HEK293 (cell line): ENCODE measurements at regions not wholly inside any gene's neighbourhood (a gene's known extent, or its start where the extent isn't known, plus 50 kb on each side); places are given as distances from the start of the nearest gene placed in this dataset.

Source experiments
- GLI4 ChIP-seq: fragments of 450-650 bp; formaldehyde crosslinking; IDR thresholded peaks from 2 replicates; pipeline ENCODE4 v1.5.1; 2016; ENCODE audit warnings: missing biosample characterization, missing genetic modification characterization
- GLIS1 ChIP-seq: fragments of 450-650 bp; formaldehyde crosslinking; IDR thresholded peaks from 2 replicates; pipeline ENCODE4 v1.5.1; 2016; ENCODE audit warnings: missing biosample characterization, missing genetic modification characterization
- KLF8 ChIP-seq: fragments of 450-650 bp; formaldehyde crosslinking; IDR thresholded peaks from 2 replicates; pipeline ENCODE4 v1.5.1; 2016; ENCODE audit warnings: missing biosample characterization, missing genetic modification characterization
- OVOL3 ChIP-seq: fragments of 450-650 bp; formaldehyde crosslinking; IDR thresholded peaks from 2 replicates; pipeline ENCODE4 v1.5.1; 2016; ENCODE audit warnings: missing biosample characterization, missing genetic modification characterization
- PRDM1 ChIP-seq: fragments of 450-650 bp; formaldehyde crosslinking; IDR thresholded peaks from 2 replicates; pipeline ENCODE4; 2016; ENCODE audit warnings: missing biosample characterization, missing genetic modification characterization
- RBAK ChIP-seq: fragments of 450-650 bp; formaldehyde crosslinking; IDR thresholded peaks from 2 replicates; pipeline ENCODE4 v1.5.1; 2016; ENCODE audit warnings: missing biosample characterization, missing genetic modification characterization
- SCRT2 ChIP-seq: fragments of 450-650 bp; formaldehyde crosslinking; IDR thresholded peaks from 2 replicates; pipeline ENCODE4 v1.5.1; 2016; ENCODE audit warnings: missing biosample characterization, missing genetic modification characterization
- SP3 ChIP-seq: fragments of 450-650 bp; formaldehyde crosslinking; IDR thresholded peaks from 2 replicates; pipeline ENCODE4 v1.5.1; 2016; ENCODE audit warnings: missing biosample characterization, missing genetic modification characterization
- TRIM28 ChIP-seq: IDR thresholded peaks from 2 replicates; pipeline ENCODE4 v1.6.1; 2011; ENCODE audit warnings: low read length, control low read depth, borderline replicate concordance
- ZBTB1 ChIP-seq: fragments of 450-650 bp; formaldehyde crosslinking; IDR thresholded peaks from 2 replicates; pipeline ENCODE4 v1.5.1; 2016; ENCODE audit warnings: missing biosample characterization, missing genetic modification characterization
- ZFP37 ChIP-seq: fragments of 450-650 bp; formaldehyde crosslinking; IDR thresholded peaks from 2 replicates; pipeline ENCODE4 v1.5.1; 2016; ENCODE audit warnings: missing biosample characterization, missing genetic modification characterization
- ZNF140 ChIP-seq: fragments of 450-650 bp; formaldehyde crosslinking; IDR thresholded peaks from 2 replicates; pipeline ENCODE4 v1.5.1; 2016; ENCODE audit warnings: missing biosample characterization, missing genetic modification characterization
- ZNF157 ChIP-seq: fragments of 450-650 bp; formaldehyde crosslinking; IDR thresholded peaks from 2 replicates; pipeline ENCODE4 v1.5.1; 2016; ENCODE audit warnings: missing biosample characterization, missing genetic modification characterization
- ZNF239 ChIP-seq: fragments of 450-650 bp; formaldehyde crosslinking; IDR thresholded peaks from 2 replicates; pipeline ENCODE4 v1.5.1; 2016; ENCODE audit warnings: missing biosample characterization, missing genetic modification characterization
- ZNF311 ChIP-seq: fragments of 450-650 bp; formaldehyde crosslinking; IDR thresholded peaks from 2 replicates; pipeline ENCODE4 v1.5.1; 2017; ENCODE audit warnings: missing biosample characterization, missing genetic modification characterization, borderline replicate concordance
- ZNF501 ChIP-seq: fragments of 450-650 bp; formaldehyde crosslinking; IDR thresholded peaks from 2 replicates; pipeline ENCODE4 v1.5.1; 2016; ENCODE audit warnings: missing biosample characterization, missing genetic modification characterization
- ZNF529 ChIP-seq: fragments of 450-650 bp; formaldehyde crosslinking; IDR thresholded peaks from 2 replicates; pipeline ENCODE4 v1.5.1; 2017; ENCODE audit warnings: missing genetic modification characterization, missing biosample characterization; ENCODE audit not compliant: insufficient replicate concordance
- ZNF555 ChIP-seq: fragments of 450-650 bp; formaldehyde crosslinking; conservative IDR thresholded peaks from 2 replicates; pipeline ENCODE4 v1.5.1; 2017; ENCODE audit warnings: missing biosample characterization, mild to moderate bottlenecking, missing genetic modification characterization, inconsistent platforms
- ZNF560 ChIP-seq: fragments of 450-650 bp; formaldehyde crosslinking; IDR thresholded peaks from 2 replicates; pipeline ENCODE4 v1.5.1; 2017; ENCODE audit warnings: missing biosample characterization, missing genetic modification characterization, borderline replicate concordance
- ZNF571 ChIP-seq: fragments of 450-650 bp; formaldehyde crosslinking; IDR thresholded peaks from 2 replicates; pipeline ENCODE4 v1.5.0; 2017; ENCODE audit warnings: missing biosample characterization, missing genetic modification characterization
- ZNF624 ChIP-seq: fragments of 450-650 bp; formaldehyde crosslinking; IDR thresholded peaks from 2 replicates; pipeline ENCODE4 v1.5.1; 2017; ENCODE audit warnings: missing biosample characterization, missing genetic modification characterization
- ZNF777 ChIP-seq: fragments of 450-650 bp; formaldehyde crosslinking; IDR thresholded peaks from 2 replicates; pipeline ENCODE4 v1.5.1; 2017; ENCODE audit warnings: missing biosample characterization, missing genetic modification characterization, borderline replicate concordance
- ZNF792 ChIP-seq: fragments of 450-650 bp; formaldehyde crosslinking; IDR thresholded peaks from 2 replicates; pipeline ENCODE4 v1.5.1; 2016; ENCODE audit warnings: missing biosample characterization, missing genetic modification characterization
- TF ChIP-seq, protein P1 (sequence below): sonication (generic); formaldehyde crosslinking; IDR thresholded peaks from 2 replicates; pipeline ENCODE4 v1.8.1; 2022; ENCODE audit warnings: mild to moderate bottlenecking, moderate library complexity, missing genetic modification reagents
- TF ChIP-seq, protein P2 (sequence below): fragments of 450-650 bp; formaldehyde crosslinking; IDR thresholded peaks from 2 replicates; pipeline ENCODE4 v1.5.1; 2016; ENCODE audit warnings: missing biosample characterization, missing genetic modification characterization
- TF ChIP-seq, protein P3 (sequence below): fragments of 450-650 bp; formaldehyde crosslinking; IDR thresholded peaks from 2 replicates; pipeline ENCODE4 v1.5.1; 2017; ENCODE audit warnings: missing biosample characterization, missing genetic modification characterization
- TF ChIP-seq, protein P4 (sequence below): fragments of 450-650 bp; formaldehyde crosslinking; IDR thresholded peaks from 2 replicates; pipeline ENCODE4 v1.5.1; 2016; ENCODE audit warnings: missing biosample characterization, missing genetic modification characterization
- TF ChIP-seq, protein P5 (sequence below): fragments of 450-650 bp; formaldehyde crosslinking; IDR thresholded peaks from 2 replicates; pipeline ENCODE4 v1.5.1; 2017; ENCODE audit warnings: missing biosample characterization, missing genetic modification characterization
- TF ChIP-seq, protein P6 (sequence below): fragments of 450-650 bp; formaldehyde crosslinking; IDR thresholded peaks from 2 replicates; pipeline ENCODE4 v1.5.1; 2017; ENCODE audit warnings: missing biosample characterization, missing genetic modification characterization
- TF ChIP-seq, protein P7 (sequence below): fragments of 450-650 bp; formaldehyde crosslinking; IDR thresholded peaks from 2 replicates; pipeline ENCODE4 v1.5.1; 2016; ENCODE audit warnings: missing biosample characterization, missing genetic modification characterization

DNA sequence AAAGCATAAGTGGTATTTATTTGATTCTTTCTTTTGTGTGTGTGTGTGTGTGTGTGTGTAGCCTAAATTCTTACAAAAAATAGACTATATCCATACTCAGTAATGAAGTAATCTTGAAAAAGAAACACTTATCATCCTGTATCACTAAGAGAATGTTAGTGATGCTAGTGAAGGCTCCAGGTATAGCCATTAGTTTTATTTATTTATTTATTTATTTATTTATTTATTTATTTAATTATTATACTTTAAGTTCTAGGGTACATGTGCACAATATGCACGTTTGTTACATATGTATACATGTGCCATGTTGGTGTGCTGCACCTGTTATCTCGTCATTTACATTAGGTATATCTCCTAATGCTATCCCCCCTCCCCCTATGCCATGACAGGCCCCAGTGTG is 436.0 kb downstream of the HTR7 start (continued):
- TF ChIP-seq ZNF560 (tag by site-specific recombination) (0 out of 2 replicates have a peak, but pooled peaks have one; percentile 39), ZNF157 (tag by site-specific recombination) (no peak), ZFP37 (tag by site-specific recombination) (0 out of 2 replicates have a peak, but pooled peaks have one; percentile 54), PRDM1 (tag by site-specific recombination) (no peak), KLF8 (tag by site-specific recombination) (no peak), ZNF571 (tag by site-specific recombination) (no peak), GLIS1 (tag by site-specific recombination) (no peak), ZNF311 (tag by site-specific recombination) (no peak), ZNF140 (tag by site-specific recombination) (peak; percentile 81; the same call in 1 of the 2 replicates), TRIM28 (no peak), ZNF792 (tag by site-specific recombination) (no peak), ZNF239 (tag by site-specific recombination) (no peak), ZNF529 (no peak), ZNF501 (tag by site-specific recombination) (no peak), OVOL3 (tag by site-specific recombination) (no peak), RBAK (tag by site-specific recombination) (no peak), ZNF624 (tag by site-specific recombination) (no peak), SP3 (tag by site-specific recombination) (peak; percentile 16; the same call in 1 of the 2 replicates), ZNF777 (no peak), GLI4 (tag by site-specific recombination) (no peak), ZBTB1 (tag by site-specific recombination) (no peak), ZNF555 (peak; percentile 82), SCRT2 (tag by site-specific recombination) (no peak)
- TF ChIP-seq, protein P1, sequence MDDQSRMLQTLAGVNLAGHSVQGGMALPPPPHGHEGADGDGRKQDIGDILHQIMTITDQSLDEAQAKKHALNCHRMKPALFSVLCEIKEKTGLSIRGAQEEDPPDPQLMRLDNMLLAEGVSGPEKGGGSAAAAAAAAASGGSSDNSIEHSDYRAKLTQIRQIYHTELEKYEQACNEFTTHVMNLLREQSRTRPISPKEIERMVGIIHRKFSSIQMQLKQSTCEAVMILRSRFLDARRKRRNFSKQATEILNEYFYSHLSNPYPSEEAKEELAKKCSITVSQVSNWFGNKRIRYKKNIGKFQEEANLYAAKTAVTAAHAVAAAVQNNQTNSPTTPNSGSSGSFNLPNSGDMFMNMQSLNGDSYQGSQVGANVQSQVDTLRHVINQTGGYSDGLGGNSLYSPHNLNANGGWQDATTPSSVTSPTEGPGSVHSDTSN (CRISPR knock-in tag) = no peak
- TF ChIP-seq, protein P2, sequence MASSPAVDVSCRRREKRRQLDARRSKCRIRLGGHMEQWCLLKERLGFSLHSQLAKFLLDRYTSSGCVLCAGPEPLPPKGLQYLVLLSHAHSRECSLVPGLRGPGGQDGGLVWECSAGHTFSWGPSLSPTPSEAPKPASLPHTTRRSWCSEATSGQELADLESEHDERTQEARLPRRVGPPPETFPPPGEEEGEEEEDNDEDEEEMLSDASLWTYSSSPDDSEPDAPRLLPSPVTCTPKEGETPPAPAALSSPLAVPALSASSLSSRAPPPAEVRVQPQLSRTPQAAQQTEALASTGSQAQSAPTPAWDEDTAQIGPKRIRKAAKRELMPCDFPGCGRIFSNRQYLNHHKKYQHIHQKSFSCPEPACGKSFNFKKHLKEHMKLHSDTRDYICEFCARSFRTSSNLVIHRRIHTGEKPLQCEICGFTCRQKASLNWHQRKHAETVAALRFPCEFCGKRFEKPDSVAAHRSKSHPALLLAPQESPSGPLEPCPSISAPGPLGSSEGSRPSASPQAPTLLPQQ (tag by site-specific recombination) = no peak
- TF ChIP-seq, protein P3, sequence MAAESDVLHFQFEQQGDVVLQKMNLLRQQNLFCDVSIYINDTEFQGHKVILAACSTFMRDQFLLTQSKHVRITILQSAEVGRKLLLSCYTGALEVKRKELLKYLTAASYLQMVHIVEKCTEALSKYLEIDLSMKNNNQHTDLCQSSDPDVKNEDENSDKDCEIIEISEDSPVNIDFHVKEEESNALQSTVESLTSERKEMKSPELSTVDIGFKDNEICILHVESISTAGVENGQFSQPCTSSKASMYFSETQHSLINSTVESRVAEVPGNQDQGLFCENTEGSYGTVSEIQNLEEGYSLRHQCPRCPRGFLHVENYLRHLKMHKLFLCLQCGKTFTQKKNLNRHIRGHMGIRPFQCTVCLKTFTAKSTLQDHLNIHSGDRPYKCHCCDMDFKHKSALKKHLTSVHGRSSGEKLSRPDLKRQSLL (tag by site-specific recombination) = no peak
- TF ChIP-seq, protein P4, sequence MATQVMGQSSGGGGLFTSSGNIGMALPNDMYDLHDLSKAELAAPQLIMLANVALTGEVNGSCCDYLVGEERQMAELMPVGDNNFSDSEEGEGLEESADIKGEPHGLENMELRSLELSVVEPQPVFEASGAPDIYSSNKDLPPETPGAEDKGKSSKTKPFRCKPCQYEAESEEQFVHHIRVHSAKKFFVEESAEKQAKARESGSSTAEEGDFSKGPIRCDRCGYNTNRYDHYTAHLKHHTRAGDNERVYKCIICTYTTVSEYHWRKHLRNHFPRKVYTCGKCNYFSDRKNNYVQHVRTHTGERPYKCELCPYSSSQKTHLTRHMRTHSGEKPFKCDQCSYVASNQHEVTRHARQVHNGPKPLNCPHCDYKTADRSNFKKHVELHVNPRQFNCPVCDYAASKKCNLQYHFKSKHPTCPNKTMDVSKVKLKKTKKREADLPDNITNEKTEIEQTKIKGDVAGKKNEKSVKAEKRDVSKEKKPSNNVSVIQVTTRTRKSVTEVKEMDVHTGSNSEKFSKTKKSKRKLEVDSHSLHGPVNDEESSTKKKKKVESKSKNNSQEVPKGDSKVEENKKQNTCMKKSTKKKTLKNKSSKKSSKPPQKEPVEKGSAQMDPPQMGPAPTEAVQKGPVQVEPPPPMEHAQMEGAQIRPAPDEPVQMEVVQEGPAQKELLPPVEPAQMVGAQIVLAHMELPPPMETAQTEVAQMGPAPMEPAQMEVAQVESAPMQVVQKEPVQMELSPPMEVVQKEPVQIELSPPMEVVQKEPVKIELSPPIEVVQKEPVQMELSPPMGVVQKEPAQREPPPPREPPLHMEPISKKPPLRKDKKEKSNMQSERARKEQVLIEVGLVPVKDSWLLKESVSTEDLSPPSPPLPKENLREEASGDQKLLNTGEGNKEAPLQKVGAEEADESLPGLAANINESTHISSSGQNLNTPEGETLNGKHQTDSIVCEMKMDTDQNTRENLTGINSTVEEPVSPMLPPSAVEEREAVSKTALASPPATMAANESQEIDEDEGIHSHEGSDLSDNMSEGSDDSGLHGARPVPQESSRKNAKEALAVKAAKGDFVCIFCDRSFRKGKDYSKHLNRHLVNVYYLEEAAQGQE (tag by site-specific recombination) = peak; percentile 30; the same call in 1 of the 2 replicates
- TF ChIP-seq, protein P5, sequence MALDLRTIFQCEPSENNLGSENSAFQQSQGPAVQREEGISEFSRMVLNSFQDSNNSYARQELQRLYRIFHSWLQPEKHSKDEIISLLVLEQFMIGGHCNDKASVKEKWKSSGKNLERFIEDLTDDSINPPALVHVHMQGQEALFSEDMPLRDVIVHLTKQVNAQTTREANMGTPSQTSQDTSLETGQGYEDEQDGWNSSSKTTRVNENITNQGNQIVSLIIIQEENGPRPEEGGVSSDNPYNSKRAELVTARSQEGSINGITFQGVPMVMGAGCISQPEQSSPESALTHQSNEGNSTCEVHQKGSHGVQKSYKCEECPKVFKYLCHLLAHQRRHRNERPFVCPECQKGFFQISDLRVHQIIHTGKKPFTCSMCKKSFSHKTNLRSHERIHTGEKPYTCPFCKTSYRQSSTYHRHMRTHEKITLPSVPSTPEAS (tag by site-specific recombination) = no peak
- TF ChIP-seq, protein P6, sequence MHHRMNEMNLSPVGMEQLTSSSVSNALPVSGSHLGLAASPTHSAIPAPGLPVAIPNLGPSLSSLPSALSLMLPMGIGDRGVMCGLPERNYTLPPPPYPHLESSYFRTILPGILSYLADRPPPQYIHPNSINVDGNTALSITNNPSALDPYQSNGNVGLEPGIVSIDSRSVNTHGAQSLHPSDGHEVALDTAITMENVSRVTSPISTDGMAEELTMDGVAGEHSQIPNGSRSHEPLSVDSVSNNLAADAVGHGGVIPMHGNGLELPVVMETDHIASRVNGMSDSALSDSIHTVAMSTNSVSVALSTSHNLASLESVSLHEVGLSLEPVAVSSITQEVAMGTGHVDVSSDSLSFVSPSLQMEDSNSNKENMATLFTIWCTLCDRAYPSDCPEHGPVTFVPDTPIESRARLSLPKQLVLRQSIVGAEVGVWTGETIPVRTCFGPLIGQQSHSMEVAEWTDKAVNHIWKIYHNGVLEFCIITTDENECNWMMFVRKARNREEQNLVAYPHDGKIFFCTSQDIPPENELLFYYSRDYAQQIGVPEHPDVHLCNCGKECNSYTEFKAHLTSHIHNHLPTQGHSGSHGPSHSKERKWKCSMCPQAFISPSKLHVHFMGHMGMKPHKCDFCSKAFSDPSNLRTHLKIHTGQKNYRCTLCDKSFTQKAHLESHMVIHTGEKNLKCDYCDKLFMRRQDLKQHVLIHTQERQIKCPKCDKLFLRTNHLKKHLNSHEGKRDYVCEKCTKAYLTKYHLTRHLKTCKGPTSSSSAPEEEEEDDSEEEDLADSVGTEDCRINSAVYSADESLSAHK (tag by site-specific recombination) = no peak
- TF ChIP-seq, protein P7, sequence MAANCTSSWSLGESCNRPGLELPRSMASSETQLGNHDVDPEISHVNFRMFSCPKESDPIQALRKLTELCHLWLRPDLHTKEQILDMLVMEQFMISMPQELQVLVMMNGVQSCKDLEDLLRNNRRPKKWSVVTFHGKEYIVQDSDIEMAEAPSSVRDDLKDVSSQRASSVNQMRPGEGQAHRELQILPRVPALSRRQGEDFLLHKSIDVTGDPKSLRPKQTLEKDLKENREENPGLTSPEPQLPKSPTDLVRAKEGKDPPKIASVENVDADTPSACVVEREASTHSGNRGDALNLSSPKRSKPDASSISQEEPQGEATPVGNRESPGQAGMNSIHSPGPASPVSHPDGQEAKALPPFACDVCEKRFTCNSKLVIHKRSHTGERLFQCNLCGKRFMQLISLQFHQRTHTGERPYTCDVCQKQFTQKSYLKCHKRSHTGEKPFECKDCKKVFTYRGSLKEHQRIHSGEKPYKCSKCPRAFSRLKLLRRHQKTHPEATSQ (tag by site-specific recombination) = no peak
